BJ (cell line): ENCODE measurements at regions not wholly inside any gene's neighbourhood (a gene's known extent, or its start where the extent isn't known, plus 50 kb on each side); places are given as distances from the start of the nearest gene placed in this dataset.

ENCODE experiments used
- CTCF ChIA-PET: fragments of 350-600 bp; formaldehyde crosslinking; extraction: SDS; loops from one replicate; lab custom pipeline; 2021; ENCODE audit warnings: antibody characterized with exemption, inconsistent platforms; lab: Yijun Ruan, JAX
- POLR2A ChIA-PET: fragments of 300-600 bp; sonication (Branson Sonifier 250); formaldehyde crosslinking; extraction: SDS; loops from one replicate; lab custom pipeline; 2021; ENCODE audit warnings: antibody characterized with exemption; lab: Charles Lee
- DNase-seq: peaks from one replicate; pipeline ENCODE4 v3.0.0-alpha.2; 2011; ENCODE audit warnings: low read depth
- H3K27me3 ChIP-seq: 2 replicates; pipeline ENCODE4 v1.6.0; 2011; ENCODE audit warnings: low read length; ENCODE audit not compliant: control insufficient read depth, insufficient read depth
- H3K36me3 ChIP-seq: 2 replicates; pipeline ENCODE4 v1.5.1; 2011; ENCODE audit warnings: low read length; ENCODE audit not compliant: control insufficient read depth, insufficient read depth
- H3K4me3 ChIP-seq: 2 replicates; pipeline ENCODE4 v1.5.1; 2011; ENCODE audit warnings: low read depth, mild to moderate bottlenecking, control low read depth, low read length
- TF ChIP-seq, protein P1 (sequence below): IDR thresholded peaks from 2 replicates; pipeline ENCODE4 v1.5.1; 2011; ENCODE audit warnings: low read depth, mild to moderate bottlenecking, control low read depth, inconsistent platforms, low read length, moderate library complexity; ENCODE audit not compliant: insufficient read depth

DNA sequence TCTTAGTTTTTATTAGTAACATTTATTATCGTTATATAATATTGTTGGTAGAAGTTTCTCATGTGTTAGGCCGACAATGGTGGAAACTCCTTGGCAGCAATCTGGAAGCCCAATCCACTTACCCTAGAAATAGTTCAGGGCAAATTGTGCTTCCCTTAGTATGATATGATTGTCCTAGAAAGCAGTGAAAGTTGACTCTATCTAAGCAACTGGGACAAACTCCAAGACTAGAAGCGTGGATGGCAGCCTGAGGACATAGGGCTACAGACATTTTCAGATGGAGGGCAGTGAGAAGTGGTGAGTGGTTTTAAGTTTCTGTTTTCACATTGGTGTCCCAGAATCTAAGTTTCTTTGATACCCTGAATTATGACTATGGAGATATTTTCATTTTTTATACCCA lies 63.3 kb upstream of the TRPC3 start:
- no peaks in the 10 kb centered on the region for H3K36me3 ChIP-seq
- no peak for DNase-seq
- TF ChIP-seq, protein P1, sequence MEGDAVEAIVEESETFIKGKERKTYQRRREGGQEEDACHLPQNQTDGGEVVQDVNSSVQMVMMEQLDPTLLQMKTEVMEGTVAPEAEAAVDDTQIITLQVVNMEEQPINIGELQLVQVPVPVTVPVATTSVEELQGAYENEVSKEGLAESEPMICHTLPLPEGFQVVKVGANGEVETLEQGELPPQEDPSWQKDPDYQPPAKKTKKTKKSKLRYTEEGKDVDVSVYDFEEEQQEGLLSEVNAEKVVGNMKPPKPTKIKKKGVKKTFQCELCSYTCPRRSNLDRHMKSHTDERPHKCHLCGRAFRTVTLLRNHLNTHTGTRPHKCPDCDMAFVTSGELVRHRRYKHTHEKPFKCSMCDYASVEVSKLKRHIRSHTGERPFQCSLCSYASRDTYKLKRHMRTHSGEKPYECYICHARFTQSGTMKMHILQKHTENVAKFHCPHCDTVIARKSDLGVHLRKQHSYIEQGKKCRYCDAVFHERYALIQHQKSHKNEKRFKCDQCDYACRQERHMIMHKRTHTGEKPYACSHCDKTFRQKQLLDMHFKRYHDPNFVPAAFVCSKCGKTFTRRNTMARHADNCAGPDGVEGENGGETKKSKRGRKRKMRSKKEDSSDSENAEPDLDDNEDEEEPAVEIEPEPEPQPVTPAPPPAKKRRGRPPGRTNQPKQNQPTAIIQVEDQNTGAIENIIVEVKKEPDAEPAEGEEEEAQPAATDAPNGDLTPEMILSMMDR: no peak
- no peak overlapping the region for H3K4me3 ChIP-seq
- POLR2A ChIA-PET: no interaction called here
- CTCF ChIA-PET: no interaction called here
- peaks cover 3% of the 10 kb centered on the region; the same call in 1 of the 2 replicates for H3K27me3 ChIP-seq

DNA sequence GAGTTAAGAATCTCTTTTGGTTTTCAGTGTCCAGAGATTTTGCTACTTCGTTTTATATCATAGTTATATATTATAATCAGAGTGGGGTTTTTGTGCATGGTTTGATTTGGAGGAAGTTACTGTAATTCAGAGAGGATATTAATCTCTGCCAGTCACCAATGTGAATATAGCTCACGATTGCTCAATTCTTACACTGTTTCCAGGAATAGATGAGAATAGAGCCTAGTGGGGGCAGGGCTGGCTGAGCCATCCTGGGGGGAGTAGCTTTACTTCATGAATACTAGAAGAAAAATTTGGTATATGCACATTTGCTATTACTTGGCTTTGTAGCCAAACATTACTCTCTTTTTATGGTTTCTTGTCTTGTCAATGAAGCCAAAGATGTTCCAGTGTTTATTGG lies 60.9 kb upstream of the TRPC3 start:
- Histone ChIP-seq H3K4me3 (no peak overlapping the region), H3K27me3 (no peaks in the 10 kb centered on the region), H3K36me3 (no peaks in the 10 kb centered on the region)
- DNase-seq: no peak
- TF ChIP-seq, protein P1: no peak
- ChIA-PET POLR2A (no interaction called here), CTCF (interaction anchor here (0.7 kb wide), 1 partner anchor 93 kb away, joined by 3 read pairs; no protein-coding TSS in a partner anchor)

DNA sequence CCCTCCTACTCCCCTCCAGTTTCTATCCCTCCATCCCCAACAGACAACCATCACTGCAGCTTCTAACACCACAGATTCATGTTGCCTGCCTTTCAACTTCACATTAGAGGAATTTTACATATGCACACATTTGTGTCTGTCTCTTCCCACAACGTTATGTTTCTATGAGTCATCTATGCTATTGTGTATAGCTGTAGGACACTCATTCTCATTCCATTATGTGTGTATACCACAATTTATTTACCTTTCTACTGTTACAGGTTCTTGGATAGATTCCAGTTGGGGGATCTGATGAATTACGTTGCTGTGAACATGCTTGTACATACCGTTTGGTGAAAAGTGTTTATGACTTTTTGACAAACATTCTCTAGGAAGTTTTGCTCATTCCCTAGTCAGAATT lies 58.8 kb upstream of the TRPC3 start:
- ChIA-PET POLR2A (no interaction called here), CTCF (interaction anchor here (0.8 kb wide), 1 partner anchor 12 kb away, joined by 5 read pairs; no protein-coding TSS in a partner anchor)
- TF ChIP-seq, protein P1: no peak
- DNase-seq: no peak
- Histone ChIP-seq H3K4me3 (no peak overlapping the region), H3K27me3 (no peaks in the 10 kb centered on the region), H3K36me3 (no peaks in the 10 kb centered on the region)

DNA sequence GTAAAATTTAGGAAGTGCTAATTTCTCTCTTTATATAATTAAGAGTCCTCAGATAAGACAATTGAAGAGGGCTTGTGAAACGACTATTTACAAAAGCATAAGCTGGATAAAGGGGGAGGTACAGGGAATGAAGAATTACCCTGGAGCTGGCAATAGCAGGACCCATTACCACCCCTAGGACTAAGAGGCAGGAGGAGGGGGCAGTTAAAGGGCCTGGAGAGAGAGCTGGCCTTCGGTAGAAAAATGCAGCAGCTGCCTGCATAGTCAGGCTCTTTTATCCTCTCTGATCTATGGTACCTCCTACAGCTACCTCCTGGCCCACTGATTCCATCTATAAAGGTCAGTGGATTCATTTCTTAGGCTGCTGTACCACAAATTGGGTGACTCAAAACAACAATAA lies 57.7 kb upstream of the TRPC3 start:
- Histone ChIP-seq H3K27me3 (no peaks in the 10 kb centered on the region), H3K4me3 (no peak overlapping the region), H3K36me3 (no peaks in the 10 kb centered on the region)
- CTCF ChIA-PET: no interaction called here
- TF ChIP-seq, protein P1: no peak
- POLR2A ChIA-PET: no interaction called here
- no peak for DNase-seq

DNA sequence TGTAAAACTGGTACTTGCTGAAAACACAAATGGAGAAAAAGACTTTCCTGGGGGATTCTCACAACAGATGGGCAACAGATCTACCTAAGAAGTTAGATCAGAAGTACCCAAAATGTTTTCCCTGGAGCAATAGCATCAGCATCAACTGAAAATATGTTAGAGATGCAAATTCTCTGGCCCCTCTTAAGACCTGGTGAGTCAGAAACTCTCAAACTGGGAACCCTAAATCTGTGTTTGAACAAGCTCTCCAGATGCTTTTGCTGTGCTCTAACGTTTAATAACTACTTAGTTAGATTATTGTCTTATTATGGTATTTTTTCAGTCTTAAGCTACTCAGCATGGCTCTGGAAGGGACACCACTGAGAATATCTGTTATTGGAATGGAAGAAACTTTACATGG lies 55.2 kb upstream of the TRPC3 start:
- TF ChIP-seq, protein P1: no peak
- Histone ChIP-seq H3K36me3 (no peaks in the 10 kb centered on the region), H3K4me3 (no peak overlapping the region), H3K27me3 (no peaks in the 10 kb centered on the region)
- no peak for DNase-seq
- ChIA-PET CTCF (interaction anchor here (0.7 to 1.0 kb wide), 2 partner anchors 8 to 10 kb away, joined by 3 read pairs; no protein-coding TSS in a partner anchor), POLR2A (no interaction called here)
